Cardiac fibroblast (primary cell): ENCODE measurements at regions not wholly inside any gene's neighbourhood (a gene's known extent, or its start where the extent isn't known, plus 50 kb on each side); places are given as distances from the start of the nearest gene placed in this dataset.

ENCODE experiments used
- DNase-seq, 2 donors: peaks; one replicate each; pipeline versions ENCODE4 v3.0.0 to v3.0.0-alpha.2; 2010; ENCODE audit warnings: low read depth in 2 of 2
- H3K4me3 ChIP-seq, 2 donors: replicated peaks in 1 of 2; 1 replicate in 1 of 2; 2 replicates in 1 of 2; pipeline ENCODE4 v1.5.1; 2011; ENCODE audit warnings: low read depth in 2 of 2, low read length in 2 of 2, mild to moderate bottlenecking in 2 of 2, moderate library complexity in 1 of 2
- TF ChIP-seq, protein P1 (sequence below): IDR thresholded peaks from one replicate; pipeline ENCODE4 v1.5.1; 2011; ENCODE audit warnings: low read depth, mild to moderate bottlenecking, low read length, inconsistent platforms

DNA sequence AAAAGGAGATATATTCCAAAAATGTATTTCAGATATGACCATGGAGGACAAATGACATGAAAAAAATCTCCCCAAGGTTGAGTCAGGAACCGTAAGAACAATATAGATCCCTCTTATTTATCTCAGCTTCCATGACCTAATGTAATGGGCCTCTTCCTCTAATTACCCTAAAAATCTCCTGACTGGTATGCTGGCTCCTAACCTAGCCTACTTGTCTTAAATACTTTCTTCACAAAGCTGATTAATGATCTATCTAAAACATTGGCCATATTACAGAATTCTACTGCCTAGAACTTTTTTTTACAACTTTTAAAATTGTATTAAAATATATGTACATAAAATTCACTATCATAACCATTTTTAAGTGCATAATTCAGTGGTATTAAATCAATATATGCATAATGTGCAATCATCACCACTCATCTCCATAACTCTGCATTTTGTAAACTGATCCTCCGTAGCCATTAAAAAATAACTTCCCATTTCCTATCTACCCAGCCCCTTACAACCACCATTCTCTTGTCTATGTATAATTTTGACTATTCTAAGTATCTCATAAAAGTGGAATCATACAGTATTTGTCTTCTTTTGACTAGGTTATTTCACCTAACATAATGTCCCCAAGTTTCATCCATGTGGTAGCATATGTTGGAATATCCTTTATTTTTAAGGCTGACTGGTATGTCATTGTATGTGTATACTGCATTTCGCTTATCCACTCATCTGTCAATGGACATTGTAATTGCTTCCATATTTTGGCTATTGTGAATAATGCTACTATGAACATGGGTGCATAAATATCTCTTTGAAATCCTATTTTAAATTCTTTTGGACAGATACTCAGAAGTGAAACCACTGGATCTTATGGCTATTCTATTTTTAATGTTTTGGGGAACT is 464.6 kb downstream of the ADAMTS20 start:
- H3K4me3 ChIP-seq, result no peak overlapping the region
- TF ChIP-seq, protein P1, sequence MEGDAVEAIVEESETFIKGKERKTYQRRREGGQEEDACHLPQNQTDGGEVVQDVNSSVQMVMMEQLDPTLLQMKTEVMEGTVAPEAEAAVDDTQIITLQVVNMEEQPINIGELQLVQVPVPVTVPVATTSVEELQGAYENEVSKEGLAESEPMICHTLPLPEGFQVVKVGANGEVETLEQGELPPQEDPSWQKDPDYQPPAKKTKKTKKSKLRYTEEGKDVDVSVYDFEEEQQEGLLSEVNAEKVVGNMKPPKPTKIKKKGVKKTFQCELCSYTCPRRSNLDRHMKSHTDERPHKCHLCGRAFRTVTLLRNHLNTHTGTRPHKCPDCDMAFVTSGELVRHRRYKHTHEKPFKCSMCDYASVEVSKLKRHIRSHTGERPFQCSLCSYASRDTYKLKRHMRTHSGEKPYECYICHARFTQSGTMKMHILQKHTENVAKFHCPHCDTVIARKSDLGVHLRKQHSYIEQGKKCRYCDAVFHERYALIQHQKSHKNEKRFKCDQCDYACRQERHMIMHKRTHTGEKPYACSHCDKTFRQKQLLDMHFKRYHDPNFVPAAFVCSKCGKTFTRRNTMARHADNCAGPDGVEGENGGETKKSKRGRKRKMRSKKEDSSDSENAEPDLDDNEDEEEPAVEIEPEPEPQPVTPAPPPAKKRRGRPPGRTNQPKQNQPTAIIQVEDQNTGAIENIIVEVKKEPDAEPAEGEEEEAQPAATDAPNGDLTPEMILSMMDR, result no peak
- no peak for DNase-seq

DNA sequence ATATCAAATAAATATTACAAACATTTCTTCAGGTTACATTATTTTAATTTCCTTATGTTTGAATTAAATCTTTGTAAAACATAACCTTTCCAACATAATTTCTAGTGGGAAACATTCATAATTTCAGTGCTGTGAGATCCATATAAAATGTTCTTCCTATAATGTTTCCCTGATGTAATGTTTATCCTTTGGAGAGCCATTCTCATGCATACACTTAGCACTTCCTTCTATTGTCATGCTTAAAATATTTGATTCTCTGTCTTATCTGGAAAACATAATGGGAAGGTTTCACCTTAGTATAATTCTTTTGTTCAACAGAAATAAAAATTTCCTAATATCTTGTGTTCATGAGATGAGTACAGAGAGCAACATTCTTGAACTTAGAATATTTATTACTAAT is 472.5 kb downstream of the ADAMTS20 start:
- TF ChIP-seq, protein P1, result no peak
- peak in 1 of 2 donors; percentile 18 for DNase-seq
- H3K4me3 ChIP-seq, result no peak overlapping the region

DNA sequence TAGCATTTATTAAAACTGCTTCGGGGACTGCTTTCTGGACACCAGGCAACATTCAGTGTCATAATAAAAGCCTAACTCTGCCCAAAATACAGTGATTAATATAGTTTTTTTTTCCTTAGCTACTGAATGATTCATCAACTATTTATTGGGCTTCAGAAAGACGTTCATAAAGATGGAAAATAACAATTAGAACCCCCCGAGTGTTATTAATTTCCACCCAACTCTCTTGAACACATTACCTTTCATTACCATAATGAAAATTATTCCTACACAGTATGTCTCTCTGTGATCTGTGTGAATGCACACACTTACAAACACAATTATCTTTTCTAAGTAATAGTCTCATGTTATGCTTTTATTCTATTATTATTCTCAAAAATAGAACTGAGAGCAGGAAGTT is 473.0 kb downstream of the ADAMTS20 start:
- H3K4me3 ChIP-seq, result no peak overlapping the region
- peak in 1 of 2 donors; percentile 9 for DNase-seq
- TF ChIP-seq, protein P1, result no peak

DNA sequence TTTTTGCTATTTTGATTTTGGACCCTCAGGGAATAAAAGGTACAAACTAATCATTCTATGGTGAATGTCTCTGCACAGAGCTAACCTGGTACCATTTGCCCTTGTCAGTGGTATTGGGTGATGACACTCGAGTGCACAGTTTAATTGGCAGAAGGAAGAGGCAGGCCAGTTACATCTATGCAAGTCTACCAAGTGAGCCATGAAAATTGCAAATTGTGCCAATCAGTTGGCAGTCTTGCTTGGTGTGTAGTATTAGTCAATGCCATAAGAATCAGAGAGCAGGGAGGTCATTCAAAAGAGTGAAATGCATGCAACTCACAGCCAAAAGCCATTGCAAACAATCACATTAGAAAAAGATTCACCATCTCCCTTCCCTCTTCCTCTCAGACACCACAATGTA is 479.6 kb downstream of the ADAMTS20 start:
- H3K4me3 ChIP-seq, result no peak overlapping the region
- DNase-seq, result no peak
- TF ChIP-seq, protein P1, result no peak

DNA sequence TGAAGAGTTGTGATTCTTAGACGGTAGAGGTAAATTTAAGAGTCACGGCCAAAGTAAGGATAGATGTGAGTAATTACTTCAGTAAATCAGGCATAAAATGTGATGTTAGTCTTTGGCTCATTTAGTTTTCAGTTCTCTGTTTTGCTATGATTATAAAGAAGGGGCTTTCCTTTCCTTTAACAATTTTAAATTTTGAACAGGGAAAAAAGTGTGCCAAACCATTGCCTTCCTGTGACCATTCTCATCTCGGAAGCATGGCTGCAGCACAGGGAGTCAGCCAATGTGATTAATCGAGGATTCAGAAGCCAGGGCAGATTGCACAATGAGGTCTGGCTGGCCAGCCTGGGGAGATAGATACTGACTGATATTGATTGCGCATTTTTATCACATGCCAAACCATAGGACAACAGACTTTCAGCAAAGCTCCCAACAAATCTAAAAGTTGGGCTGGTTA is 480.2 kb upstream of the PRICKLE1 start:
- H3K4me3 ChIP-seq, result no peak overlapping the region
- DNase-seq, result peak; percentile 47 to 59

DNA sequence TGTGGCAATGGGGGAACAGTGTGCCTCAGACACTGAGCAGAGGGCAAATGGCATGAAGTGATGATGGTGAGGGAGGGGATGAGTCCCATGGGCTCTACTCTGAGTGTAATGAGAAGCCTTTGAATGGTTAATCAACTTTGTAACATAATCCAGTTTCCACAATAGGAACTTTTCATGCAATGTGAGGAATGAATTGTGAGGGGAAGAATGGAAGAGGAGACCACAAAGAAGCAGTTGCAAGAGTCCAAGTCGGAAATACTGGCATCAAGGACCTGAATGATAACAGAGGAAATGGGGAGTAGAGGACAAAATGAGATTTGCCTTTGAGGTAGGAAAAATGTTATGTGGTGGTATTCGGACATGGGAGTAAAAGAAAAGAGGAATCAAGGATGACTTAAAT is 476.9 kb upstream of the PRICKLE1 start:
- peak in 1 of 2 donors; percentile 5 for DNase-seq
- no peak overlapping the region for H3K4me3 ChIP-seq
- TF ChIP-seq, protein P1, result no peak

More for the DNA sequence above, 480.2 kb upstream of the PRICKLE1 start:
- TF ChIP-seq, protein P1, result no peak
